Panc1 (cell line): ENCODE measurements at regions not wholly inside any gene's neighbourhood (a gene's known extent, or its start where the extent isn't known, plus 50 kb on each side); places are given as distances from the start of the nearest gene placed in this dataset.
"Not testable (repeated sequence)": the region's sequence is repeated elsewhere in the genome, so short reads cannot be mapped to it uniquely, and the experiment has no call there.

ENCODE experiments used
- ATAC-seq: fragments of 200-7000 bp; cut with Tn5 transposase; 2 replicates; pipeline ENCODE4 v1.9.1; 2020; ENCODE audit warnings: mild to moderate bottlenecking, moderate library complexity
- BruUV-seq: library from RNA; stranded (reverse); fragments of 400-500 nt; replicated peaks from 2 replicates; lab custom pipeline; 2021; lab: Mats Ljungman, UMichigan
- CTCF ChIA-PET: fragments of 300-600 bp; sonication (Branson Sonifier 250); formaldehyde crosslinking; loops from one replicate; lab custom pipeline; 2022; ENCODE audit warnings: antibody characterized with exemption; lab: Charles Lee
- POLR2A ChIA-PET: fragments of 300-600 bp; sonication (Branson Sonifier 250); formaldehyde crosslinking; loops from one replicate; lab custom pipeline; 2022; ENCODE audit warnings: antibody characterized with exemption; lab: Charles Lee
- DNase-seq: peaks from one replicate; pipeline ENCODE4 v3.0.0-alpha.2; 2010; ENCODE audit warnings: low read depth, low spot score
- H3K27ac ChIP-seq: 2 replicates; pipeline ENCODE4 v1.5.1; 2011; ENCODE audit warnings: mild to moderate bottlenecking, low read length, inconsistent platforms
- H3K27me3 ChIP-seq: fragments of 200-500 bp; sonication (Bioruptor generic); 2 replicates; pipeline ENCODE4 v1.6.0; 2014; ENCODE audit warnings: low read length, inconsistent platforms; ENCODE audit not compliant: control insufficient read depth, insufficient read depth
- H3K36me3 ChIP-seq: fragments of 200-500 bp; sonication (Bioruptor generic); 2 replicates; pipeline ENCODE4 v1.5.1; 2014; ENCODE audit warnings: inconsistent platforms, mild to moderate bottlenecking, low read length, moderate library complexity; ENCODE audit not compliant: control insufficient read depth, insufficient read depth
- H3K4me1 ChIP-seq: 2 replicates; pipeline ENCODE4 v1.5.1; 2011; ENCODE audit warnings: inconsistent platforms, mild to moderate bottlenecking, low read length, moderate library complexity; ENCODE audit not compliant: control insufficient read depth, insufficient read depth
- H3K4me3 ChIP-seq, 2 experiments: 2 replicates each; pipeline ENCODE4 v1.5.1; 2011 to 2012; ENCODE audit warnings: low read depth in 2 of 2, low read length in 2 of 2, mild to moderate bottlenecking in 2 of 2, inconsistent platforms in 1 of 2, moderate library complexity in 1 of 2
- H3K9me3 ChIP-seq: fragments of 200-500 bp; sonication (Bioruptor generic); 2 replicates; pipeline ENCODE4 v1.5.1; 2014; ENCODE audit warnings: low read depth, mild to moderate bottlenecking, inconsistent platforms, low read length, moderate library complexity; ENCODE audit not compliant: control insufficient read depth, insufficient read depth
- POLR2AphosphoS5 ChIP-seq: IDR thresholded peaks from 2 replicates; pipeline ENCODE4 v1.6.1; 2012; ENCODE audit warnings: mild to moderate bottlenecking, low read depth, low read length, moderate library complexity
- REST ChIP-seq, 2 experiments: IDR thresholded peaks; 2 replicates each; pipeline ENCODE4 v1.6.1; 2011 to 2012; ENCODE audit warnings: low read depth in 2 of 2, control low read depth in 1 of 2, low read length in 1 of 2, mild to moderate bottlenecking in 1 of 2, moderate library complexity in 1 of 2; ENCODE audit not compliant: insufficient read depth in 1 of 2
- SIN3A ChIP-seq: IDR thresholded peaks from 2 replicates; pipeline ENCODE4 v1.6.1; 2012; ENCODE audit warnings: low read depth, mild to moderate bottlenecking, low read length, moderate library complexity, borderline replicate concordance; ENCODE audit not compliant: insufficient read depth
- TCF7L2 ChIP-seq: IDR thresholded peaks from 2 replicates; pipeline ENCODE4 v1.6.1; 2011; ENCODE audit warnings: mild to moderate bottlenecking, low read depth, low read length, inconsistent platforms
- in situ Hi-C: cut with HindIII; loops from 2 replicates; pipeline ENCODE4 v1.10.0; 2016; ENCODE audit warnings: low sequenced_read_pairs, low pct_unique_long_range_greater_than_20kb
- intact Hi-C: fragments of 100-400 bp; cut with micrococcal nuclease; formaldehyde crosslinking; loops from one replicate; pipeline ENCODE4 v1.10.0; 2022; ENCODE audit not compliant: unreplicated experiment
- TF ChIP-seq, protein P1 (sequence below): fragments of 450-650 bp; IDR thresholded peaks from 2 replicates; pipeline ENCODE4 v1.5.1; 2017; ENCODE audit warnings: mild to moderate bottlenecking

DNA sequence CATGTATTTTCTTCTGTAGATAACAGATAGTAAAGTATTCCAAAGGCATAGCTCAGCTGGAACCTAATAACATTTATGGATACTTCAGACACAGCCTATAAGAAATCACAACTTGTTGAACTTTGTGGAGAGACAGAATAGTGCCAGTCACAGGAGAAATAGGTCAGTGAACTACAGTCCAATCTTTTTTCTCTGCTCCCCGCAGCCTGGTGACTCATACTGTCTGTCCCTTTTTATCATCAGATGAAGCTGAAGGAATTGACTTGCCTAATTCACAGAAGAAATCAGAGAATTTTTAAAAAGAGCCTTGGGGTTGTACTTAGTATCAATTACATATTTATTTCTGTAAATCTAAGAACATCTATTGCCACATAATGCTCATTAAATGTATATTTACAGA is 222.3 kb downstream of the ALG10 start:
- ChIA-PET CTCF (no interaction called here), POLR2A (no interaction called here)
- Histone ChIP-seq H3K27me3 (peaks cover 6% of the 10 kb centered on the region; the same call in 1 of the 2 replicates), H3K4me1 (no peaks in the 10 kb centered on the region), H3K27ac (no peak overlapping the region), H3K4me3 (no peak overlapping the region), H3K36me3 (no peaks in the 10 kb centered on the region), H3K9me3 (no peaks in the 10 kb centered on the region)
- DNase-seq (no peak), ATAC-seq (no peak)
- TF ChIP-seq, protein P1, sequence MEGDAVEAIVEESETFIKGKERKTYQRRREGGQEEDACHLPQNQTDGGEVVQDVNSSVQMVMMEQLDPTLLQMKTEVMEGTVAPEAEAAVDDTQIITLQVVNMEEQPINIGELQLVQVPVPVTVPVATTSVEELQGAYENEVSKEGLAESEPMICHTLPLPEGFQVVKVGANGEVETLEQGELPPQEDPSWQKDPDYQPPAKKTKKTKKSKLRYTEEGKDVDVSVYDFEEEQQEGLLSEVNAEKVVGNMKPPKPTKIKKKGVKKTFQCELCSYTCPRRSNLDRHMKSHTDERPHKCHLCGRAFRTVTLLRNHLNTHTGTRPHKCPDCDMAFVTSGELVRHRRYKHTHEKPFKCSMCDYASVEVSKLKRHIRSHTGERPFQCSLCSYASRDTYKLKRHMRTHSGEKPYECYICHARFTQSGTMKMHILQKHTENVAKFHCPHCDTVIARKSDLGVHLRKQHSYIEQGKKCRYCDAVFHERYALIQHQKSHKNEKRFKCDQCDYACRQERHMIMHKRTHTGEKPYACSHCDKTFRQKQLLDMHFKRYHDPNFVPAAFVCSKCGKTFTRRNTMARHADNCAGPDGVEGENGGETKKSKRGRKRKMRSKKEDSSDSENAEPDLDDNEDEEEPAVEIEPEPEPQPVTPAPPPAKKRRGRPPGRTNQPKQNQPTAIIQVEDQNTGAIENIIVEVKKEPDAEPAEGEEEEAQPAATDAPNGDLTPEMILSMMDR: no peak
- TF ChIP-seq REST (IDR thresholded peaks at IDR 0.05; ENCODE audit: insufficient read depth in 1 of 2, low read depth in 2 of 2, low read length in 1 of 2) (no peak), SIN3A (no peak), TCF7L2 (no peak), POLR2AphosphoS5 (no peak)
- intact Hi-C loops: no loop called here
- in situ Hi-C loops: no loop called here
- no TSS peak for BruUV-seq

DNA sequence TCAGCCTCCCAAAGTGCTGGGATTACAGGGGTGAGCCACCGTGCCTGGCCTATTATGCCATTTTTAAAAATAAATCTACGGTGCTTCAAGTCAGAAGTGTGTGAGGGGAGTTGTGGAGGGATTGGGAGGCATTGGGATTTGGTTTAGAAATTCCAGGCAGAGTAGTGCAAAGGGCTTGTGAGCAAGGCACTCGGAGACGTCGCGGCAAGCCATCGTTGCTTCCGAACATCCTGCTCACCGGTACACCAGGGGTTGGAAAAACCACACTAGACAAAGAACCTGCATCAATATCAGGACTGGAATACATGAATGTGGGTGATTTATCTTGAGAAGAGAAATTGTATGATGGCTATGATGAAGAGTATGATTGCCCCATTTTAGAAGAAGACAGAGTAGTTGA is 227.0 kb downstream of the ALG10 start:
- no peak overlapping the region for H3K4me3 ChIP-seq
- H3K27me3 ChIP-seq: peaks cover 6% of the 10 kb centered on the region; the same call in 1 of the 2 replicates
- no TSS peak for BruUV-seq
- peaks cover 11% of the 10 kb centered on the region; the same call in 1 of the 2 replicates for H3K4me1 ChIP-seq
- H3K27ac ChIP-seq: no peak overlapping the region
- ChIA-PET CTCF (no interaction called here), POLR2A (no interaction called here)
- H3K36me3 ChIP-seq: no peaks in the 10 kb centered on the region
- no peak for TF ChIP-seq SIN3A
- TF ChIP-seq REST (IDR thresholded peaks at IDR 0.05; ENCODE audit: insufficient read depth in 1 of 2, low read depth in 2 of 2, low read length in 1 of 2): no peak
- TF ChIP-seq, protein P1: no peak
- TF ChIP-seq TCF7L2: no peak
- TF ChIP-seq POLR2AphosphoS5: no peak
- no peak for ATAC-seq
- intact Hi-C loops: no loop called here
- in situ Hi-C loops: no loop called here
- H3K9me3 ChIP-seq: no peaks in the 10 kb centered on the region
- DNase-seq: no peak

DNA sequence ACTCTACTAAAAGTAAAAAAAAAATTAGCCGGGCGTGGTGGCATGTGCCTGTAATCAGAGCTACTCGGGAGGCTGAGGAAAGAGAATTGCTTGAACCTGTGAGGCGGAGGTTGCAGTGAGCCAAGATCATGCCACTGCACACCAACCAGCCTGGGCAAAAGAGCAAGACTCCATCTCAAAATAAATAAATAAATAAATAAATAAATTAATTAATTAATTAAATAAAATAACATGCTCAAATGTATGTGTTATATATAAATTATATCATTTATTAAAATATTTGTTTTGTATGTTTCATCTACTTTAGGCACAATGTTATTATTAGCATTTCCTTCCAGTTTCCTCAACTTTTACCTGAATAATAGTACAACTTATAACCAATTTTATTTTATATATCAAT is 229.6 kb downstream of the ALG10 start:
- ATAC-seq, BruUV-seq, in situ Hi-C loops: not testable (repeated sequence)

More for the DNA sequence above, 229.6 kb downstream of the ALG10 start:
- intact Hi-C loops, DNase-seq, POLR2A ChIA-PET, H3K27ac ChIP-seq, H3K36me3 ChIP-seq, H3K4me3 ChIP-seq, H3K27me3 ChIP-seq, H3K9me3 ChIP-seq: not testable (repeated sequence)
- CTCF ChIA-PET: interaction anchor here (0.7 kb wide), 1 partner anchor 25 kb away, joined by 4 read pairs; no protein-coding TSS in a partner anchor
- peaks cover 11% of the 10 kb centered on the region; the same call in 1 of the 2 replicates for H3K4me1 ChIP-seq
